ENCODE measurements at regions not wholly inside any gene's neighbourhood (a gene's known extent, or its start where the extent isn't known, plus 50 kb on each side); places are given as distances from the start of the nearest gene placed in this dataset.

GRCh38 chr16:85188822-85189672 is 76.8 kb upstream of the CIBAR2 start:
- no peak for DNase-seq (ENCODE audit: low read depth)
- no peak for TF ChIP-seq CTCF (IDR thresholded peaks at IDR 0.05; ENCODE audit: insufficient read depth, low read length, poor library complexity, severe bottlenecking)
- no peaks in the 10 kb centered on the region for H3K36me3 ChIP-seq (ENCODE audit: control insufficient read depth, insufficient read depth, low read length)

GRCh38 chr16:85190572-85190971 is 78.3 kb upstream of the CIBAR2 start:
- Histone ChIP-seq H3K36me3 (ENCODE audit: control insufficient read depth, insufficient read depth, low read length) (no peaks in the 10 kb centered on the region), H3K4me3 (ENCODE audit: low read depth, low read length) (no peak overlapping the region), H3K27me3 (ENCODE audit: control insufficient read depth, insufficient read depth, low read length) (no peaks in the 10 kb centered on the region)
- no peak for TF ChIP-seq CTCF (IDR thresholded peaks at IDR 0.05; ENCODE audit: insufficient read depth, low read length, poor library complexity, severe bottlenecking)
- no peak for DNase-seq (ENCODE audit: low read depth)

More at GRCh38 chr16:85188822-85189672, 76.8 kb upstream of the CIBAR2 start:
- Histone ChIP-seq H3K27me3 (ENCODE audit: control insufficient read depth, insufficient read depth, low read length) (no peaks in the 10 kb centered on the region), H3K4me3 (ENCODE audit: low read depth, low read length) (no peak overlapping the region)

GRCh38 chr16:85191341-85191965 is 79.2 kb upstream of the CIBAR2 start:
- no peak for DNase-seq (ENCODE audit: low read depth)
- no peak for TF ChIP-seq CTCF (IDR thresholded peaks at IDR 0.05; ENCODE audit: insufficient read depth, low read length, poor library complexity, severe bottlenecking)

GRCh38 chr16:85192238-85193114 is 80.2 kb upstream of the CIBAR2 start:
- DNase-seq (ENCODE audit: low read depth), result no peak
- Histone ChIP-seq H3K27me3 (ENCODE audit: control insufficient read depth, insufficient read depth, low read length) (no peaks in the 10 kb centered on the region), H3K4me3 (ENCODE audit: low read depth, low read length) (no peak overlapping the region), H3K36me3 (ENCODE audit: control insufficient read depth, insufficient read depth, low read length) (no peaks in the 10 kb centered on the region)
- TF ChIP-seq CTCF (IDR thresholded peaks at IDR 0.05; ENCODE audit: insufficient read depth, low read length, poor library complexity, severe bottlenecking), result no peak

More at GRCh38 chr16:85191341-85191965, 79.2 kb upstream of the CIBAR2 start:
- H3K36me3 ChIP-seq (ENCODE audit: control insufficient read depth, insufficient read depth, low read length), result no peaks in the 10 kb centered on the region
- no peak overlapping the region for H3K4me3 ChIP-seq (ENCODE audit: low read depth, low read length)
- H3K27me3 ChIP-seq (ENCODE audit: control insufficient read depth, insufficient read depth, low read length), result no peaks in the 10 kb centered on the region

- H3K36me3 ChIP-seq (ENCODE audit: control insufficient read depth, insufficient read depth, low read length), result no peaks in the 10 kb centered on the region
- no peak for DNase-seq (ENCODE audit: low read depth)
- H3K27me3 ChIP-seq (ENCODE audit: control insufficient read depth, insufficient read depth, low read length), result no peaks in the 10 kb centered on the region
- H3K4me3 ChIP-seq (ENCODE audit: low read depth, low read length), result no peak overlapping the region
- no peak for TF ChIP-seq CTCF (IDR thresholded peaks at IDR 0.05; ENCODE audit: insufficient read depth, low read length, poor library complexity, severe bottlenecking)
These were observed 80.8 kb upstream of the CIBAR2 start for GRCh38 chr16:85193115-85193493.

All from kidney epithelial cell (primary cell).